HG03039 (cell line): ENCODE measurements at regions not wholly inside any gene's neighbourhood (a gene's known extent, or its start where the extent isn't known, plus 50 kb on each side); places are given as distances from the start of the nearest gene placed in this dataset.
"Not testable (repeated sequence)": the region's sequence is repeated elsewhere in the genome, so short reads cannot be mapped to it uniquely, and the experiment has no call there.

Experiments
- ATAC-seq: cut with Tn5 transposase; IDR thresholded peaks from one replicate; pipeline ENCODE4 v1.9.1; 2021; ENCODE audit warnings: mild to moderate bottlenecking, moderate library complexity; ENCODE audit not compliant: unreplicated experiment

- no peak for ATAC-seq
Measured at GRCh38 chr10:52477305-52477704, 163.2 kb downstream of the DKK1 start.

GRCh38 chr10:52479567-52479966, 165.5 kb downstream of the DKK1 start:
- no peak for ATAC-seq

- ATAC-seq, result no peak
Measured at GRCh38 chr10:52481986-52482555, 168.0 kb downstream of the DKK1 start.

- peak; percentile 56 for ATAC-seq
Measured at GRCh38 chr10:52483587-52483986, 169.5 kb downstream of the DKK1 start.

- no peak for ATAC-seq
Measured at GRCh38 chr10:52484206-52485065, 170.4 kb downstream of the DKK1 start.

GRCh38 chr10:52485462-52485861, 171.4 kb downstream of the DKK1 start:
- ATAC-seq, result no peak

- no peak for ATAC-seq
Measured at GRCh38 chr10:52486840-52487611, 172.9 kb downstream of the DKK1 start.

- no peak for ATAC-seq
Measured at GRCh38 chr10:52488606-52489485, 174.8 kb downstream of the DKK1 start.

GRCh38 chr10:52491246-52491995, 177.3 kb downstream of the DKK1 start:
- ATAC-seq, result no peak

GRCh38 chr10:52499281-52499680, 185.2 kb downstream of the DKK1 start:
- ATAC-seq, result no peak

- no peak for ATAC-seq
Measured at GRCh38 chr10:52500476-52500875, 186.4 kb downstream of the DKK1 start.

- ATAC-seq, result no peak
Measured at GRCh38 chr10:52502237-52502636, 188.2 kb downstream of the DKK1 start.

GRCh38 chr10:52505341-52505740, 191.3 kb downstream of the DKK1 start:
- not testable (repeated sequence) for ATAC-seq

- ATAC-seq, result no peak
Measured at GRCh38 chr10:52514481-52514880, 200.4 kb downstream of the DKK1 start.

GRCh38 chr10:52517012-52517411, 202.9 kb downstream of the DKK1 start:
- ATAC-seq, result no peak

- ATAC-seq, result no peak
Measured at GRCh38 chr10:52523696-52524095, 209.6 kb downstream of the DKK1 start.

- no peak for ATAC-seq
Measured at GRCh38 chr10:52525761-52526160, 211.7 kb downstream of the DKK1 start.

GRCh38 chr10:52526251-52526823, 212.3 kb downstream of the DKK1 start:
- ATAC-seq, result no peak

- no peak for ATAC-seq
Measured at GRCh38 chr10:52532650-52533290, 218.7 kb downstream of the DKK1 start.
